Kidney (tissue), 13 donors: ENCODE measurements at regions not wholly inside any gene's neighbourhood (a gene's known extent, or its start where the extent isn't known, plus 50 kb on each side); places are given as distances from the start of the nearest gene placed in this dataset.

Experiments
- DNase-seq, 5 donors: peaks; one replicate each; pipeline ENCODE4 v3.0.0-alpha.2; 2013 to 2020
- FAIRE-seq: peaks from 2 replicates; lab custom pipeline; 2012; peaks lifted over from hg19 to GRCh38; lab: Jason Lieb, UNC
- H3K27ac ChIP-seq, 2 donors: one replicate each; pipeline ENCODE4 v1.7.0; 2013; ENCODE audit warnings: low read depth in 2 of 2, low read length in 2 of 2, inconsistent platforms in 1 of 2
- H3K27me3 ChIP-seq: one replicate; pipeline ENCODE4 v1.7.1; 2013; ENCODE audit warnings: low read length, inconsistent platforms; ENCODE audit not compliant: control insufficient read depth, insufficient read depth
- H3K36me3 ChIP-seq, 3 donors: one replicate each; pipeline versions ENCODE4 v1.7.0 to v1.7.1; 2013; ENCODE audit warnings: low read length in 3 of 3, control low read depth in 1 of 3, inconsistent platforms in 1 of 3; ENCODE audit not compliant: insufficient read depth in 3 of 3, control insufficient read depth in 2 of 3
- H3K4me1 ChIP-seq, 3 donors: one replicate each; pipeline versions ENCODE4 v1.7.0 to v1.7.1; 2013; ENCODE audit warnings: low read length in 3 of 3, inconsistent platforms in 1 of 3, low read depth in 1 of 3; ENCODE audit not compliant: control insufficient read depth in 2 of 3, insufficient read depth in 2 of 3
- H3K4me3 ChIP-seq, 3 donors: one replicate each; pipeline versions ENCODE4 v1.7.0 to v1.8.1; 2013; ENCODE audit warnings: low read length in 3 of 3, control low read depth in 1 of 3, inconsistent platforms in 1 of 3
- H3K9ac ChIP-seq, 3 donors: one replicate each; pipeline versions ENCODE4 v1.7.0 to v1.7.1; 2013; ENCODE audit warnings: low read length in 3 of 3, control low read depth in 1 of 3, inconsistent platforms in 1 of 3
- H3K9me3 ChIP-seq, 3 donors: one replicate each; pipeline versions ENCODE4 v1.7.0 to v1.7.1; 2013; ENCODE audit warnings: low read length in 3 of 3, control low read depth in 1 of 3, inconsistent platforms in 1 of 3; ENCODE audit not compliant: control insufficient read depth in 2 of 3, insufficient read depth in 1 of 3
- intact Hi-C: fragments of 100-400 bp; cut with DNase I; formaldehyde crosslinking; loops from one replicate; pipeline ENCODE4 v1.11.1; 2022
- TF ChIP-seq, protein P1 (sequence below): IDR thresholded peaks from 3 replicates; pipeline ENCODE4 v1.5.1; 2012; ENCODE audit warnings: mild to moderate bottlenecking, moderate library complexity, borderline replicate concordance; ENCODE audit not compliant: insufficient read depth; ENCODE audit errors: extremely low read depth
- donor health status: control.
- donor health status: control.
- donor health status: control.
- donor health status: control.
- donor health status: control.
- donor health status: DM: yes; HTN: yes; CAD: no.
- donor health status: Normal renal cell carcinoma (clear cell type).

DNA sequence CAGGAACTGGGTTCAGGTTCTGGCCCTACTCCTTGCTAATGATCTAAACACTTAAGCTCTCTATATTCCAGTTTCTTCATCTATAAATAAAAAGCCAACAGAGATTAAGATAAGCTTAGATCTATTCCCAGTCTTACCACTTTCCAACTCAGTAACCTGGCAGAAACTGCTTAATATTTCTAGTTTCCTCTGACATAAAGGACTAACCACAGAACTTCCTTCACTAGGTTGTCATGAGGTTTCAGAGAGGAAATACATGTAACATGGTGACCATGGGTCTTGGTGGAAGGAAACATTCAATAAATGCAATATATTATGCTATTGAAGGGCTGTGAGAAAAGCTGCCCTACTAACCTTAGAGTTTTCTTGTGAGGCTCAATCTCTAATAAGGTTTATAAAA is 114.4 kb upstream of the PDE1A start:
- H3K9ac ChIP-seq: no peak overlapping the region
- no peaks in the 10 kb centered on the region for H3K9me3 ChIP-seq
- H3K27ac ChIP-seq: no peak overlapping the region
- intact Hi-C loops: no loop called here
- no peaks in the 10 kb centered on the region for H3K36me3 ChIP-seq
- FAIRE-seq: no peak
- DNase-seq: no peak
- no peak overlapping the region for H3K4me3 ChIP-seq
- no peaks in the 10 kb centered on the region for H3K4me1 ChIP-seq
- no peaks in the 10 kb centered on the region for H3K27me3 ChIP-seq
- TF ChIP-seq, protein P1, sequence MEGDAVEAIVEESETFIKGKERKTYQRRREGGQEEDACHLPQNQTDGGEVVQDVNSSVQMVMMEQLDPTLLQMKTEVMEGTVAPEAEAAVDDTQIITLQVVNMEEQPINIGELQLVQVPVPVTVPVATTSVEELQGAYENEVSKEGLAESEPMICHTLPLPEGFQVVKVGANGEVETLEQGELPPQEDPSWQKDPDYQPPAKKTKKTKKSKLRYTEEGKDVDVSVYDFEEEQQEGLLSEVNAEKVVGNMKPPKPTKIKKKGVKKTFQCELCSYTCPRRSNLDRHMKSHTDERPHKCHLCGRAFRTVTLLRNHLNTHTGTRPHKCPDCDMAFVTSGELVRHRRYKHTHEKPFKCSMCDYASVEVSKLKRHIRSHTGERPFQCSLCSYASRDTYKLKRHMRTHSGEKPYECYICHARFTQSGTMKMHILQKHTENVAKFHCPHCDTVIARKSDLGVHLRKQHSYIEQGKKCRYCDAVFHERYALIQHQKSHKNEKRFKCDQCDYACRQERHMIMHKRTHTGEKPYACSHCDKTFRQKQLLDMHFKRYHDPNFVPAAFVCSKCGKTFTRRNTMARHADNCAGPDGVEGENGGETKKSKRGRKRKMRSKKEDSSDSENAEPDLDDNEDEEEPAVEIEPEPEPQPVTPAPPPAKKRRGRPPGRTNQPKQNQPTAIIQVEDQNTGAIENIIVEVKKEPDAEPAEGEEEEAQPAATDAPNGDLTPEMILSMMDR: no peak

DNA sequence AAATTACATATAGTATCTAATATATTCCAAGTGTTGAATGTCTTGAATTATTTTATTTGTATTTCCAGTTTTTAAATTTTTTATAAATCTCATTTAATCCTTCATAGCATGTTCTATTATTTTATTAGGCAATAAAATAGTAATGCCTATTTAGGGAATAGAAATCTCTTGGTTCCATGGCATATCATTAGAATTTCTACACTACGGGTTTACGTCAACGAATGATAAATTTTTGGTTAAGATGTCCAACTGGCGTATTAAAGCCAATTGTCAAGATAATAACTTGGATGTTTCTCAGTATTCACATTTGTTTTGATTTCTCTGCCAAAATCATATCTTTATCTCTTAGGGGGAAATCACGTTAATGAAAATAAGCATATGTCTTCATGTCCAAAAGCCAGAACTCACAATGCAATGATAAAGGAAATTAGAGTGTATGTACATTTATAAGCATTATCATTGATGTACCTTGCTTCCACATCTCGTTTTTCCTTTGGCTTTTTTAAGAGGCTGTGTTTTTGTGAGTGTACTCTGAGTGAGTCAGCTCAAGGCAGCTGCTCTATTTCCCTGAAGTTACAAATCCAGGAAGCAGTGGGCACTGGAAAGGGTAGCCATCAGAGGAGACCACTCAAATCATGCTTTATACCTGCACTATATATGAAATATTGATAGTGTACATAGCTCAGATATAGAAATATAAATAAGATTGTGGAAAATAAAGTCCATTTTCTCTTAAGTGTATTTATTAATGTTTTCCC is 115.8 kb upstream of the PDE1A start:
- intact Hi-C loops: no loop called here
- TF ChIP-seq, protein P1: no peak
- no peak for FAIRE-seq

DNA sequence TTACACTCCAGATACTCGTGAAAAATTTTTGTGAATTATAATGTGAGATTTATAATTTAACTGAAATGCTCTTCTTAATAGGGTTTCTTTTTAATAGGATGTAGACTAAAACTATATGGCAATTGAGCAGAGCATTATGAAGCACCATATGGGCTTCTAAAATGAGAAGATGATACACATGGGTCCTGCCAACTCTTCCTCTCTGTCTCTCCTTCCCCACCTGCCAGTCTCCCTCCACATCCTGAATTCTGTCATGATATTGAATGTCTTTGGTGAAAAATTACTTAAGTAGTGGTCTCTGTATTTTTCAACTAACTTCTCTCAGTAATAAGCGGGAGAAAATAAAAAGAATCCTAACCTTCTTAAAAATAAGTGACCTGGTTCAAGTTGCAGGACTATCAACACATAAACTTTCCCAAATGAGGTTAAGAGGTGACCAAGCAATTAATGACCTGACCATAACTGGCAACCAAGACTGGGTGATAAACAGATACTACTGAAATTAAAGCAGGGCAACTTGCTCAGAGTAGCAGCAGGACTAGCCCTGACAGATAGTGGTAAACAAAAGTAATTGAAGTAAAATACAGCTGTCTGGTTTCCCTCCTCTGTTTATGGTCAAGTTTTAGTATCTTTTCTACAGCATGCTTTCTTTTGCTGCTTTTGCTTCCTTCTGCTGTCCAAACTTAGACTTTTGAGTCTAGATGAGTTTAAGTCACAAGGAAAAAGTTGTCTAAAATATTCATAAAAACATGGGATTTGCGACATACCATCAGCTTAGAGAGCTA is 117.1 kb upstream of the PDE1A start:
- H3K27ac ChIP-seq: no peak overlapping the region
- no peaks in the 10 kb centered on the region for H3K36me3 ChIP-seq
- H3K9me3 ChIP-seq: no peaks in the 10 kb centered on the region
- no peaks in the 10 kb centered on the region for H3K4me1 ChIP-seq
- H3K4me3 ChIP-seq: no peak overlapping the region
- DNase-seq: peak in 1 of 5 donors; percentile 29
- TF ChIP-seq, protein P1: no peak
- FAIRE-seq: no peak
- H3K27me3 ChIP-seq: no peaks in the 10 kb centered on the region
- H3K9ac ChIP-seq: no peak overlapping the region
- intact Hi-C loops: no loop called here

More for the DNA sequence above, 115.8 kb upstream of the PDE1A start:
- Histone ChIP-seq H3K9me3 (no peaks in the 10 kb centered on the region), H3K36me3 (no peaks in the 10 kb centered on the region), H3K27me3 (no peaks in the 10 kb centered on the region), H3K4me3 (no peak overlapping the region), H3K27ac (no peak overlapping the region), H3K4me1 (no peaks in the 10 kb centered on the region), H3K9ac (no peak overlapping the region)
- DNase-seq: no peak
